GM21717 (cell line): ENCODE measurements at regions not wholly inside any gene's neighbourhood (a gene's known extent, or its start where the extent isn't known, plus 50 kb on each side); places are given as distances from the start of the nearest gene placed in this dataset.

Source experiments
- ATAC-seq: cut with Tn5 transposase; IDR thresholded peaks from one replicate; pipeline ENCODE4 v1.9.1; 2021; ENCODE audit warnings: mild to moderate bottlenecking, moderate library complexity; ENCODE audit not compliant: unreplicated experiment

DNA sequence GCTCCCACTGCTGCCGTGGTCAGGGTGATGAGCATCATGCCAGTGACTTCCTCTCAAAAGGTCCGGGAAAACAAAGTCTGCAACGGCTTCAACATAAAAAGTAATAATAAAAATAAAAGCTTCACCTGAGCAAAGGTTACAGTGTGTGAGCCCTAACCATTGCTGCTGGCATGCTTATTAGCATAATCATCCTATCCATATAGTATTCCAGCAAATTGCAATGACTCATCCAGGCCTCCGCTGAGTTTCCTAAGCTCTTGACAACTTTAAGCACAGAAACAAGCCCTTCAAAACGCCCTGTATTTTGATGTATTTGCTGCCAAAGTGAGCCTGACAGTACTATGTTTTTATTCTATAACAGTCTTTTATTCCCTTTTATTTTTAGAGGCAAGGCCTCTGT, 100.5 kb downstream of the AASDH start:
- ATAC-seq = no peak

DNA sequence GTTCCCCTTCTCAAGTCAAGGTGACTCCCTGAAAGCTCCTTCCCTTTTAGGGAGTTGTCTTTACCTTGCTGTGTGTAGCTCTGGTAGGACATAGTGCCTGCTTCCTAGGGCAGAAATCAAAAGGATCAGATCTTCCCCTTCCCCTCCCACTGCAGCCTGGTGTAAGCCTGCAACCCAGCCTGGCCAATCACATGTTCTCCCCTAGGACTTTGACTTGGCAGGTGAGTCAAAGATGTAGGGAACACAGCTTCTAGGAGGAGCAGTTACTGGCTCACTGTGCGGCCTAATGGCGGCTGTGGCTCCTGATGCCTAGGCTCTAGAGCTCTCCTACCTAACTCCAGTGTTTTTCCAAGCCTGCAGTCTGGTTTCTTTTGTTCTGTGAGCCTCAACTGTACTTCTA, 103.9 kb downstream of the AASDH start:
- no peak for ATAC-seq

DNA sequence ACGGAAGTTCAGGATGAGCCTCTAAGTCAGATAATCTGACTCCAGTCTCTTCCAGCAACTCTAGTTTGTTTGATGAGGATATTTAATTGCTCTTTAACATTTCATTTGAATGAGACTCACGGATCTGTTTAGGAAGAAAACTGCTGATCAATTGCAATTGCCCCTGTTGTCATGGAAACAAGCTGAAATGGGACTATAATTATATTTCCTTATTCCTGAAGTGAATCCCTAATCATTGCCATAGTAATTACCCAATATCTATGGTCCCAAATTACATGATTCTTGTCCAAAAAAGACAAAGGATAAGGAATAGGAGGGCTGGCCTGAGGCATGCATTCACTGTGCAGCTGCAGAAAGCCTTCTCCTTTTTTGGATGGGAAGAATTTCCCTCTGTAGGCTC, 105.3 kb downstream of the AASDH start:
- ATAC-seq = no peak

DNA sequence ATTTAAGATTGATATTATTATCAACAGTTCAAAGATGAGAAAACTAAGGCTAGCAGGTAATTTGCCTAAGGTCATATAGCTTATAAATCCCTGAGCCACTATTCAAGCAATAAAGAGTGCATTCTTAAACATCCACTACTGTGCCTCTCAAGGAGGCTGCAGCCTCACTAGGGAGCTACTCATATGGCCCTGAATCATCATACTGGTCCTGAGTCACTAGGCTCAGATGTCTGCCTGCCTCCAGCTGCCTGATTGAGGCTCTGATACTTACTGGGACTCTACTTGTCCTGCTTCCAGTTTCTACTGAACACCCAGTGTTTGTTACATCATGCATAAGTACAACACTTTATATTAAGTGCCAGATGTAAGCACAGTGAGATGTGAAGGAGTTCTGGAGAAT, 110.7 kb downstream of the AASDH start:
- ATAC-seq = no peak

DNA sequence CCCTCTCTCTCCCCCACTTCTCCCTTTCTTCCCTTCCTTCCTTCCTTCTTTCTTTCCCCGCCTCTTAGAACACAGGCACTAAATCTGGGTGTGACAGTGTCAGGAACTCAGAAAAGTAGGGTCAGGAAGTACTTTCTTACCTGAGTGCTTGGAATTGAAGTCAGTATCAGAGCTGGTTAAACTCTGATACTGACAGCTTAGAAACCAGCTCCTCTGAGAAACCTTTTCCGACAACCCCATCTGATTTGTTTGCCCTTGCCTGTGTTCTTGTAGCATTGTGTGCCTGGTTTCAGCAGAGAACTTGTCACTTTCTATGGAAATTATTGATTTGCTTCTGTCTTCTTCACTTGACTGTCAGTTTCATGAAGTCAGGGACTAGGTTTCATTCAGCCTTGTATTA, 113.9 kb downstream of the AASDH start:
- ATAC-seq = no peak

DNA sequence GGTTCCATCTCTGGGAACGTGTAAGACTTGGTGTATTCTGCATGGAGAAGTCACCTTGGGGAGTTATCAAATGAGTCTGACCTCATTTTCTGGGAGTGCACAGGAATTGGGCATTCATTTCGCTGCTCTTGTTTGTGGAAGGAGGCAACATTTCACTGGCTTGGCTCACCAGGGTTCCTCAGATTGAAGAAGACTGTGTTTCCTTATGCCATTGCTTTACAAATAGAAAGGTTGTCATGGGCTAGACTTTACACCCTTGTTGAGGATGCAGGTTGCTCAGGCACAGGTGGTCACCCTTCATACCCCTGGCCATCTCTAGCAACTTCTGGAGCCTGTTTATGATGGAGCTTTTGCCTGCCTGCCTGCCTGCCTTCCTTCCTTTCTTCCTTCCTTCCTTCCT, 114.4 kb downstream of the AASDH start:
- ATAC-seq = no peak

DNA sequence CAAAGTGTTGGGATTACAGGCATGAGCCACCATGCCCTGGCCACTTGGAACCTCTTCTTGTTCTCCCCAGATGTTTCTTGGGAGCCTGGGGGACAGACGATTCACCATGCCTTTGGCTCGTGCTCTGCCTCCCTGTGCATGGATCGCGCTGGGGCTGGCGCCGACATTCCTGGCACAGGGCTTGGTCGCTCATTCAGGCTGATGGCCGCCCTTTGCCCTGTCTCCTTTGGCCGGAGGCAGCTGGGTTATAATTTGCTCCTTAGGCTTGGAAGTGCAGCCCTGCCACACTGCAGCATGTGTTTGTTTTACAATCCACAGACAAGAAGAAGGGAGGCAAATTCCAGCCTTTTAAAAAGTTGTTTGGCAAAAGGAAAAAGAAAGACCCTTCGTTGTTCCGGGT, 115.3 kb downstream of the AASDH start:
- ATAC-seq = no peak

DNA sequence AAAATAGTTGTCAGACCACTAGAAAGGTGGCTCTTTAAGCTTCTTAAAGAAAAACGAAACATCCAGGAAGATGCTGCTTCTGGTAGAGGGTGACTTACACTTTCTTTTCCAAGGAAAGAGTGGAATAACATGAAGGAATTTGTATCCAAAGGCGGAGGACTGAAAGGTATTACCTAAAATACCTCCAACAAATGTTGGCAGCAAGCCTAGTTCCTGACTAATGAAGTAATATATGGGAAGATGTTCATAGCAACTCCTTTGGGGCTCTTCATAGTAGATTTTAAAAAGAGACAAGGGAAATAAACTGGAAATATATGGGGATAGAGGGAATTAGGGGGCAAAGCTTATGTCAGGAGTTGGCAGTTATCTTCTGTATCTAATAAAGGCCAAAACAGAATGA, 116.2 kb downstream of the AASDH start:
- ATAC-seq = no peak

DNA sequence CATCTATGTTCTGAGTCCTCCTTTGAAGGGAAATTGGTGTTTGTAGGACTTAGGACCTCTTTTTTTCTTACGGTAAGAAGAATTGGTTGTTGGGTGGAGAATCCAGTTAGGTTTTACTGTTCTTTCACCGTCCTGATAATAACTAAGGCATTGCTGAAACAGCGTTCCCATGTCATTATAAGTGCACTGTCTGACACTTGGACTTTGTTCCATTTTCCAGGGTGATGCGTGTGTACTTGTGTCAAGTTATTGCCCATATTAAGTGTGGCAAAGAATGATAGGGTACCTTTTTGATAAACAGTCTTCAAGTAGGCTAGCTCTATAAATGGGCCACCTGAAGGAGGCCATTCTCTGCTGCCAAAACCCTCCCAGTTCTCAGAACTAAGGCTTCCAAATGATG, 119.7 kb downstream of the AASDH start:
- no peak for ATAC-seq

DNA sequence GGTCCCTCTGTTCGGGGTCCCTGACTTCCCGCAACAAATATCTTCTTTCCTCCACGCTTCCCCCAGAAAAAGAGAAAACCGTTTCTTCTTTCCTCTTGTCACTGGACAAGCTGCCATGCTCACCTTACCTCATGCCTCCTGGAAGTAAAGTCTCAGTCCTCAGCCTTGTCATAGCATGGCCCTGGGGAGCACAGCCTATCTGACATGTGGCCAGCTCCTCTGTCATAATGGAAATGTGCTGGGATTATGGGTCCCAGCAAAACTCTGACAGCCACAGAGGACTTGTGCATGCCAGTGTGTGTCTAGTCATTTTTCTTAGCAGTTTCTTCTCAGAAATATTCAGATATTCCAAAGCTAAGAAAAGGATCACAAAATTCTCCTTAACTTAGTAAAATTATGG, 122.4 kb downstream of the AASDH start:
- ATAC-seq = no peak

DNA sequence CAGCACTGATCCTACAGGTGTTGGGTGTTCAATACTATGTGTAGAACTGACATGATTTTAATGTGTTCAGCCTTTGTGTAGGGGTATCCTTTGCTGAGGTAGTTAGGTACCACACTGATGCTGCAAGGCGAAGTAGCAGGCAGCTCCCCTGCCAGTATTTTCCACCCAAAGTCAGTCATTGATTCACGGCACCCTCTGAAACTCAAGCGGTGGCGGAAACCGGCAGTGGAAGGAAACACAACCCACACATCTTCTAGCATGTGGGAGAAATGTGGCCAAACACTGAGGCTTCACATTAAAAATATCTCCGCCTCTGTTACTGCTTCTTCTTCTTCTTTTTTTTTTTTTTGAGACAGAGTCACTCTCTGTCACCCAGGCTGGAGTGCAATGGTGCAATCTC, 126.3 kb downstream of the AASDH start:
- no peak for ATAC-seq

DNA sequence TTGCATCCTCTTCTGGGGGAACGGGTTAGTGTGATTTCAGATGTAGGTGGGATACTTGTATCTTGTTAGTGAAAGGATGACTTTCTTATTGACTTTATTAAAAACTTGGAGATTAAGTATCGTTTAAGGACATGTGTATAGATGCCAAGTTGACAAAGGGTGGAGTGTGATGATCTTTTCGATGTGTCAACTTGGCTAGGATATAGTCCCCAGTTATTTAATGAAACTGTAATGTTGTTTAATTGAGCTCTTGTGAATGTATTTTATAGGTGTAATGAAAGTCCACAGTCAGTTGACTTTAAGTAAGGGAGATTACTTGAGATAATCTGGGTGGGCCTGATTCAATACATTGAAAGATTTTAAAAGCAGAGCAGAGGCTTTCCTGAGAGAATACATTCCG, 127.0 kb downstream of the AASDH start:
- ATAC-seq = no peak

DNA sequence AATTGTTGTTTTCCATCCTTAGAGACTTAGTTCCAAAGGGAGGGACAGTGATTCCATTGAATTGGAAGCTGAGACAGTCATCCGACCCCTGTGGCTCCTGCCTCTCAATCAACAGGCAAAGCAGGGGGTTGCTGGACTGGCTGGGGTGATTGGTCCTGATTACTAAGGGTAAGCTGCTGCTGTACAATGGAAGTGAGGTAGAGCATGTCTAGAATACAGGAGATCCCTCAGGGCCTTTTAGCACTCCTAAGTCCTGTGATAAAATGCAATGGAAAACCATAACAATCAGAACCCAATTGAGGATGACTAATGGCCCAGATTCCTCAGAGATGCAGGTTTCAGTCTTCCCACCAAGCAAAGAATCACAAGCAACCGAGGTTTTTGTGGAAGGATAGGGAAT, 127.6 kb downstream of the AASDH start:
- ATAC-seq = no peak

DNA sequence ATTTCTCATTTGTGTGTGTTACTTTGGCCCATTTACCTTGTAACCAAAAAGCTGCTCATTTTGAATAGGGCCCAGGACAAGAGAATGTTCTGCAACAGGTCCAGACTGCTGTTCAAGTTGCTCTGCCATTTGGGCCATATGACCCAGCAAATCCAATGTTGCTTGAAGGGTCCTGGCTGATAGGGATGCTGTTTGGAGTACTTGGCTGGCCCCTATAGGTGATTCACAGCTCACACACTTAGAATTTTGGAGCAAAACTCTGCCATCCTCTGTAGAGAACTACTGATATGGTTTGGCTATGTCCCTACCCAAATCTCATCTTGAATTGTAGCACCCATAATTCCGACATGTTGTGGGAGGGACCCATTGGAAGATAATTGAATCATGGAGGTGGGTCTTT, 131.5 kb downstream of the AASDH start:
- no peak for ATAC-seq

DNA sequence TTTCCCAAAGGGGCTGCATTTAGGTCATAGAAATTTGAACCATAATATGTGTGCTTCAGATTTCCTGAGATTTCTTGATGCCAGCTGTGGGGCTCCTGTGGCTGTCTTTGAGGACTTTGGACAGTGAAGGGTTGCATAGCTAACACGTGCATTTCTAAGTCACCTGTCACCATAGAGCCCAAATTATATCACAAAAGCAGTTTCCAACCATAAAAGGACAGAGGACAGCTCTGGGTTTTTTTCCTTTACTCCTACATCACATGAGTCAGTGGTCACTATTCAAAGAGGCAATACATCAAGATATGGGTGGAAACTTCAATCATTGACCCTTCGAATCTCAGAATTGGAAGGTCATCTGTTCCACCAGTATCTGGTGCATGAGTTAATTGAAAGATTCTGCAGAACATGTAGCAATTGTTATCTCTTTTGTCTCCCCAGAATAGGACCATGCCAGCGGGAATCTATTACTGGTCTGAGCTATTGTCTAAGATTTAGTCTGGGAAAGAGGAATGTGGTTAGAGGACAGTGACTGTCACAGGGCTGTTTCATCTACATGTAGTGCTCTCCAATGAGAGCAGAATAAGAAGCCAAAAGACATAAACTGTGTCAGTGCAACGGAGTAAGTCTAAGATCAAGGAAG, 133.5 kb downstream of the AASDH start:
- ATAC-seq = no peak

DNA sequence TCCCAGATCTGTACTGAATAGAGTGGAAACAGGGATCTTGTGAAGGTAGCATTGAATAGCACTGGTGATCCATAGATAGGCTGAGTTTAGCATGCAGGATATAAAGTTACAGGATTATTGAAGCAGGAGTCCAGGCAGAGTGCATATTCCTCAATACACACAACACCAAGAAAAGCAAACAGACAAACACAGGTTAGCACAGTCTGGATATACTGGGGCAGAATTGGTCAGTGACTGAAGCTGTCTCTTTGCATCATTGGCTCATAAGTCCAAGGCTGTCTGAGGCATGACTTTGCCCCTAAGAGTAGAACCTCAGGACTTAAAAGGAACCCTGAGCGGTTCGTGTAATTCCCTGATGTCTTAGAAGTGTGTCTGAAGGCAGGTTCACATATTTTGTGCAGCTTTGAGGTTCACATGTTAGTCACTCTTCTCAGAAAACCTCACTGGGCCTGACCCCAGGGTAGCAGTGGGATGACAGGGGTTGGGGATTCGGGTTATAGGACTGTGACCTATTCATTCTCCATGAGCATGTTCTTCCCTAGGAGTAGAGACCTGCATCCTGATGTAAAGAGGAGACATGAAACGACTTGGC, 134.6 kb downstream of the AASDH start:
- ATAC-seq = no peak

DNA sequence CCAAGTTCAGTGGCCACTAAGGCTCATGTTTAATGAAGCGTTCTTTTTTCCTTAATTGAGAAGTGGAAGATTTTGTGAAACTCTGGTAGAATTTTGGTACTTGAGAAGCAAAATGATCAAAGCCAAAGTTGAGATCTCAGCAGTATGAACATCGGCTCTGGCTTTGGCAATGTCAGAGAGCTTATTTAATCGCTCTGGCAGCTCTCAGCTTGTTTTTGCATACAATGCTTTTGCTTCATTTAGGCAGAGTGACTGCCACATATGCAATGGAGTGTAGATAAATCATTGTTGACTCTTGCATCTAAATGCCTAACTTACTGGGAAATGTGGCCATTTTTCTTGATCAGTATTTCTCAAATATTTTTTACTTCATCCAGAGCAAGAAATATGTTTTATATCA, 135.7 kb downstream of the AASDH start:
- ATAC-seq = no peak

DNA sequence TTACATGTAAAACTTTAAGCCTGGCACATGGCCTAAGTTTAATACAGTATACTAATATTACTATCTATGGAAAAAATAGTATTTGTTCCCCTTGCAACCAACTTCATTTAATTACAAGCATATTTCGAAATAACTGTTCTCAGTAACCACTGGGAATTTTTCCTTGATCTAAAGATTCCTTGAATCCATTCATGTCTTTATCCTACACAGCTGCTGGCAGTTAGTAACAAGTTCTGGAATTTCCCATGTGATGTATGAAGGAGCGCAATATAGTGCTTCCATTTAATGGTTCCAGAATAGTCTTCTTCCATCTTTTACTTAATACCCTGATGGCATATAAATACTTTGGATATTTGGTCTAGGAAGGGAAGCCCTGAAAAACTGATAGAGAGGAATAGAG, 136.5 kb downstream of the AASDH start:
- no peak for ATAC-seq

DNA sequence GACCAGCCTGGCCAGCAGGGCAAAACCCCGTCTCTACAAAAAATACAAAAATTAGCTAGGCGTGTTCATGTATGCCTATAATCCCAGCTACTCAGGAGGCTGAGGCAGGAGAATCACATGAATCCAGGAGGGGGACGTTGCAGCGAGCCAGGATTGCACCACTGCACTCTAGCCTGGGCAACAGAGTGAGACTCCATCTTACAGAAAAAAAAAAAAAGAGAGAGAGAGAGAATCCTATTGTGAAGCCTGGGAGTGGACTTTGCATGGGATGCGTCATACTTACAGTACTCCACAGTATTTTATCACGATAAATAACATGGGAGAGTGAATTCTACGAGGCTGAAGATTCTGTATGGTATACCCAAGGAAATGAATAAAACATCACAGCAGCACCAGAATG, 139.6 kb downstream of the AASDH start:
- ATAC-seq = no peak

DNA sequence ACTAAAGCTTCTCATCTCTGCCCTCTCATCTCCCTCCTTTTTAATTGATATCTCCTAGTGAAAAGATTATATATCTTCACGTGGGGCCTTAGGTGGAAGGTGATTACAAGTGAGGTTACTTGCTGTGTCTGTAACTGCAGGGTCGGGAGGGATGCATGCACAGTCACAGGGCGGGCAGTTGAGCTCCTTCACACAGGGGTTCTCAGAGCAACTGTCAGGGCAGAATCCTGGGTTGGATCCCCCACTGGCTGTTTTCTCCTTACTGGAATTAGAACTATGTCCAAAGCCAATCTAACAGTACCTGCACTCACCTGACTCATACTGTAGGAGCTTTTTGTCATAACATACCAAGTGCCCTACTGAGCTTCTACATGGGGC, 141.1 kb downstream of the AASDH start:
- no peak for ATAC-seq

DNA sequence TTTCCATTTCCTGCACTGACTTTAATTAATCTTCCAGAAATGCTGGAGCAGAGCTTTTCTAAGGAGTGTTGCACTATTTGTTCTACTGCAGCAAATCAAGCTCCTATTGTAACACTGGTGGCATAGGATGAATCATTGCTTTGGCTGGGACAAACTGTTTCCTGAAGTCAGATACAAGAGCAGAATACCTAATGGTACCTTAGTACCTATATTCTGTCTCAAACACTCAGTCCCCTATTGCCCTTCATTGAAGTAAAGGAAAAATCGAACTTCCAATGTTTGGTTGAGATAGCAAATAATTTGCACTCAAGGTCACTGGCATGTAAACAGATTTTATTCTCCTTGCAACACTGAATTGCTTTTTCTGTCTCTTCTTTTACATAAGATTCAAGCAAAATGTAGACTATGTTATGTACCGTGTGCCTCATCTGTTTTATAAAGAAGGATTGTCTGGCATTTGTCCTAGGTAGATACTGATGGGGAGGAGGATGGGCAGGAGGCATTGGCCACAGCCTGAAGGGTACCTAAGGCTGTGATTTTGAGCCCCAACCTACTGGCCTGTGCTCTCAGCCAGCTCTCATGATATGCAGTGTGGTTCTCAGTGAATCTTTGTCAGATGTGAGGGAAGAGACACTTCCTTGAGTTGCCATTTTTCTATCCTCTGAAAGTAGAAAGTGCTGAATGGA, 141.6 kb downstream of the AASDH start:
- no peak for ATAC-seq

DNA sequence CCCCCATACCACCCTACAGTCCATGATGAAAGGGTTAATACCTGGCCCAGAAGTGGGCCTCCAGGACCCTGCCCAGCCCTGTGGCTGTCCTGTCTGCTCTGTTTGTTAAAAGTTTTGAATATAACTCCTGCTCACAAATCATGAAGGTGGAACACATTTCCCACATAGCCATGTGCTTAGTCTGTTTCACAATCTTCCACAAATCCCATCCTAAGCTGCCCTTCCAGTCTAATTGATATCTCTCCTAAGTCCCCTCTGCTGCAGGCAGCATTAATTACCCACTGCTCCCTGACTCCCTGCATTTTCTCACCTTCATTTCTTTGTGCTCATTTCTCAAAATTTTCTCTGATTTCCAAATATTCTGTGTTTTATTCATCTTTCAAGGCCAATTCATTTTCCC, 142.6 kb downstream of the AASDH start:
- ATAC-seq = no peak

DNA sequence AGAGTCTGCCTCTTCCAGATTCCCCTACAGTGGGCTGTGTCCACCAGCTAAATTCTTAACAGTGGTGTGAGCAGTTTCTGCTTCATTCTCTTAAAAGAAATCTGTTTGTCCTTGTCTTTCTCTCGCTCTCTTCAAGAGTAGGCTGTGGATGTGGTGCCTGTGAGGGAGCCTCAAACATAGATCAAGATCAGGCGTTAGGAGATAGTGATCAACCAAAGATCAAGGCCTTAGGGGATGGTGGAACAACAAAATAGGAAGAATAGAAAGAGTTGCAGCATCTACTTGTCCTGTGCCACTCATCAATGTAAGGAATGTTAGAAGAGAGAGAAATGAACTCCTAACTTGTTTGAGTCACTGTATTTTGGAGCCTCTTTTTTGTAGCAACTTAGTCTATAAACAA, 144.2 kb downstream of the AASDH start:
- no peak for ATAC-seq
